HEK293 (cell line): ENCODE measurements at regions not wholly inside any gene's neighbourhood (a gene's known extent, or its start where the extent isn't known, plus 50 kb on each side); places are given as distances from the start of the nearest gene placed in this dataset.

Experiments used
- CTCF ChIA-PET: fragments of 350-600 bp; formaldehyde crosslinking; extraction: SDS; loops from one replicate; lab custom pipeline; 2021; ENCODE audit warnings: antibody characterized with exemption; lab: Yijun Ruan, JAX
- POLR2A ChIA-PET: fragments of 300-600 bp; formaldehyde crosslinking; extraction: SDS; loops from one replicate; lab custom pipeline; 2020; ENCODE audit warnings: antibody characterized with exemption, inconsistent platforms; lab: Yijun Ruan, JAX
- H3K27ac ChIP-seq: fragments of 200-500 bp; sonication (Bioruptor generic); 2 replicates; pipeline ENCODE4 v1.5.1; 2014; ENCODE audit warnings: low read depth, low read length, control low read depth, inconsistent platforms; ENCODE audit errors: extremely low read depth
- H3K36me3 ChIP-seq, 2 experiments: fragments of 200-500 bp in 1 of 2; sonication (Bioruptor generic) in 1 of 2; 1 replicate in 1 of 2; 2 replicates in 1 of 2; pipeline ENCODE4 v1.5.1; 2014 to 2017; ENCODE audit warnings: inconsistent platforms in 2 of 2, low read length in 2 of 2; ENCODE audit not compliant: control insufficient read depth in 2 of 2, insufficient read depth in 1 of 2
- H3K4me1 ChIP-seq: fragments of 200-500 bp; sonication (Bioruptor generic); 2 replicates; pipeline ENCODE4 v1.5.1; 2014; ENCODE audit warnings: mild to moderate bottlenecking, low read length, inconsistent platforms; ENCODE audit not compliant: control insufficient read depth, insufficient read depth
- H3K4me3 ChIP-seq: 2 replicates; pipeline ENCODE4 v1.5.1; 2011; ENCODE audit warnings: low read depth, mild to moderate bottlenecking, control low read depth, low read length, moderate library complexity
- H3K9me3 ChIP-seq: fragments of 200-500 bp; sonication (Bioruptor generic); 2 replicates; pipeline ENCODE4 v1.5.1; 2014; ENCODE audit warnings: low read depth, low read length, inconsistent platforms; ENCODE audit not compliant: control insufficient read depth, insufficient read depth
- YY2 ChIP-seq: fragments of 450-650 bp; formaldehyde crosslinking; IDR thresholded peaks from 2 replicates; pipeline ENCODE4 v1.5.1; 2016; ENCODE audit warnings: missing biosample characterization, missing genetic modification characterization
- ZBTB7A ChIP-seq: fragments of 450-650 bp; formaldehyde crosslinking; IDR thresholded peaks from 2 replicates; pipeline ENCODE4 v1.5.1; 2016; ENCODE audit warnings: low read depth, missing biosample characterization, missing genetic modification characterization
- ZNF248 ChIP-seq: fragments of 450-650 bp; formaldehyde crosslinking; IDR thresholded peaks from 2 replicates; pipeline ENCODE4 v1.5.1; 2017; ENCODE audit warnings: missing biosample characterization, missing genetic modification characterization
- ZNF335 ChIP-seq: fragments of 450-650 bp; formaldehyde crosslinking; conservative IDR thresholded peaks from 2 replicates; pipeline ENCODE4 v1.5.1; 2016; ENCODE audit warnings: missing biosample characterization, missing genetic modification characterization
- ZNF354C ChIP-seq: fragments of 450-650 bp; formaldehyde crosslinking; IDR thresholded peaks from 2 replicates; pipeline ENCODE4 v1.5.1; 2016; ENCODE audit warnings: missing biosample characterization, missing genetic modification characterization, low read depth, borderline replicate concordance
- ZNF366 ChIP-seq: fragments of 450-650 bp; formaldehyde crosslinking; conservative IDR thresholded peaks from 2 replicates; pipeline ENCODE4 v1.5.1; 2016; ENCODE audit warnings: missing biosample characterization, missing genetic modification characterization
- ZNF433 ChIP-seq: fragments of 450-650 bp; formaldehyde crosslinking; IDR thresholded peaks from 2 replicates; pipeline ENCODE4 v1.5.1; 2016; ENCODE audit warnings: missing biosample characterization, missing genetic modification characterization, low read depth
- ZNF473 ChIP-seq: fragments of 450-650 bp; formaldehyde crosslinking; IDR thresholded peaks from 2 replicates; pipeline ENCODE4 v1.5.1; 2017; ENCODE audit warnings: missing biosample characterization, missing genetic modification characterization
- ZNF629 ChIP-seq: fragments of 450-650 bp; formaldehyde crosslinking; IDR thresholded peaks from 2 replicates; pipeline ENCODE4 v1.5.1; 2017; ENCODE audit warnings: missing biosample characterization, missing genetic modification characterization
- TF ChIP-seq, protein P1 (sequence below): fragments of 450-650 bp; formaldehyde crosslinking; IDR thresholded peaks from 2 replicates; pipeline ENCODE4 v1.5.1; 2017; ENCODE audit warnings: missing biosample characterization, missing genetic modification characterization
- TF ChIP-seq, protein P2 (sequence below): fragments of 450-650 bp; formaldehyde crosslinking; IDR thresholded peaks from 2 replicates; pipeline ENCODE4 v1.5.1; 2016; ENCODE audit warnings: missing biosample characterization, missing genetic modification characterization
- TF ChIP-seq, protein P3 (sequence below): fragments of 450-650 bp; formaldehyde crosslinking; IDR thresholded peaks from 2 replicates; pipeline ENCODE4 v1.5.1; 2016; ENCODE audit warnings: missing biosample characterization, missing genetic modification characterization
- TF ChIP-seq, protein P4 (sequence below): fragments of 450-650 bp; formaldehyde crosslinking; conservative IDR thresholded peaks from 2 replicates; pipeline ENCODE4 v1.5.1; 2016; ENCODE audit warnings: low read depth, missing biosample characterization, missing genetic modification characterization

DNA sequence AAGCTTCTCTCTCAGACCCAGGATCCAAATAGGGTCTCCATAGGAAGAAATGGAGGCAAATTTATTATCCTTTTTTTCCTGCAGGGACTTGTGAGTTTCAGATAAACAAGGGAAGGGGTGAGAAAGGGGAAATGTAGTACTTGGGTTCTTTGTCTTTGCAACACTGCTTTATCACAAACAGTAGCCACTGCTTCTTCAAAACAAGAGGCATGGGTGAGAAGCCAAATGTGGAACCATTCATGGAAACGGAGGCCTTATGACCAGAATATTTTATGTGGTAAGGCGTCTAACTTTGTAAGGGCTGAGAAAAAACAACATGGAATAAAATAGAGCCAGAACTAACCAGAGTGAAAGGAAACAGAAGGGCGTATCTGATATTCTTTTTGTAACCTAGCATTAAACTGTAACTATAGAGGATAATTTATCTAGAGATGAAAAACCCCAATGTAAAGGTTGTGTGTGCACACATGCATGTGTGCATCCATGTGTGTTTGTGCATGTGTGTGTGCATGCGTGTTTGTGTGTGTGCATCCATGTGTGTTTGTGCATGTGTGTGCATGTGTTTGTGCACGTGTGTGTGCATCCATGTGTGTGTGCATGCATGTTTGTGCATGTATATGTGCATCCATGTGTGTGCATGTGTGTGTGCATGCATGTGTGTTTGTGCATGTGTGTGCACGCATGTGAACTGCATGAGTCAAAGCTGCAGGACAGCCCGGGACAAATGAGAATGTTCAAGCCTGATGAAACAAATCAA lies 143.3 kb upstream of the SMLR1 start:
- Histone ChIP-seq H3K4me1 (no peaks in the 10 kb centered on the region), H3K27ac (no peak overlapping the region), H3K36me3 (no peaks in the 10 kb centered on the region), H3K4me3 (no peak overlapping the region), H3K9me3 (no peaks in the 10 kb centered on the region)
- TF ChIP-seq, protein P1, sequence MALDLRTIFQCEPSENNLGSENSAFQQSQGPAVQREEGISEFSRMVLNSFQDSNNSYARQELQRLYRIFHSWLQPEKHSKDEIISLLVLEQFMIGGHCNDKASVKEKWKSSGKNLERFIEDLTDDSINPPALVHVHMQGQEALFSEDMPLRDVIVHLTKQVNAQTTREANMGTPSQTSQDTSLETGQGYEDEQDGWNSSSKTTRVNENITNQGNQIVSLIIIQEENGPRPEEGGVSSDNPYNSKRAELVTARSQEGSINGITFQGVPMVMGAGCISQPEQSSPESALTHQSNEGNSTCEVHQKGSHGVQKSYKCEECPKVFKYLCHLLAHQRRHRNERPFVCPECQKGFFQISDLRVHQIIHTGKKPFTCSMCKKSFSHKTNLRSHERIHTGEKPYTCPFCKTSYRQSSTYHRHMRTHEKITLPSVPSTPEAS (tag by site-specific recombination): peak; percentile 73
- TF ChIP-seq, protein P2, sequence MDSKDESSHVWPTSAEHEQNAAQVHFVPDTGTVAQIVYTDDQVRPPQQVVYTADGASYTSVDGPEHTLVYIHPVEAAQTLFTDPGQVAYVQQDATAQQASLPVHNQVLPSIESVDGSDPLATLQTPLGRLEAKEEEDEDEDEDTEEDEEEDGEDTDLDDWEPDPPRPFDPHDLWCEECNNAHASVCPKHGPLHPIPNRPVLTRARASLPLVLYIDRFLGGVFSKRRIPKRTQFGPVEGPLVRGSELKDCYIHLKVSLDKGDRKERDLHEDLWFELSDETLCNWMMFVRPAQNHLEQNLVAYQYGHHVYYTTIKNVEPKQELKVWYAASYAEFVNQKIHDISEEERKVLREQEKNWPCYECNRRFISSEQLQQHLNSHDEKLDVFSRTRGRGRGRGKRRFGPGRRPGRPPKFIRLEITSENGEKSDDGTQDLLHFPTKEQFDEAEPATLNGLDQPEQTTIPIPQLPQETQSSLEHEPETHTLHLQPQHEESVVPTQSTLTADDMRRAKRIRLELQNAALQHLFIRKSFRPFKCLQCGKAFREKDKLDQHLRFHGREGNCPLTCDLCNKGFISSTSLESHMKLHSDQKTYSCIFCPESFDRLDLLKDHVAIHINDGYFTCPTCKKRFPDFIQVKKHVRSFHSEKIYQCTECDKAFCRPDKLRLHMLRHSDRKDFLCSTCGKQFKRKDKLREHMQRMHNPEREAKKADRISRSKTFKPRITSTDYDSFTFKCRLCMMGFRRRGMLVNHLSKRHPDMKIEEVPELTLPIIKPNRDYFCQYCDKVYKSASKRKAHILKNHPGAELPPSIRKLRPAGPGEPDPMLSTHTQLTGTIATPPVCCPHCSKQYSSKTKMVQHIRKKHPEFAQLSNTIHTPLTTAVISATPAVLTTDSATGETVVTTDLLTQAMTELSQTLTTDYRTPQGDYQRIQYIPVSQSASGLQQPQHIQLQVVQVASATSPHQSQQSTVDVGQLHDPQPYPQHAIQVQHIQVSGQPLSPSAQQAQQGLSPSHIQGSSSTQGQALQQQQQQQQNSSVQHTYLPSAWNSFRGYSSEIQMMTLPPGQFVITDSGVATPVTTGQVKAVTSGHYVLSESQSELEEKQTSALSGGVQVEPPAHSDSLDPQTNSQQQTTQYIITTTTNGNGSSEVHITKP: no peak
- no peak for TF ChIP-seq ZNF366 (tag by site-specific recombination)
- TF ChIP-seq ZNF354C: no peak
- POLR2A ChIA-PET: no interaction called here
- CTCF ChIA-PET: no interaction called here

DNA sequence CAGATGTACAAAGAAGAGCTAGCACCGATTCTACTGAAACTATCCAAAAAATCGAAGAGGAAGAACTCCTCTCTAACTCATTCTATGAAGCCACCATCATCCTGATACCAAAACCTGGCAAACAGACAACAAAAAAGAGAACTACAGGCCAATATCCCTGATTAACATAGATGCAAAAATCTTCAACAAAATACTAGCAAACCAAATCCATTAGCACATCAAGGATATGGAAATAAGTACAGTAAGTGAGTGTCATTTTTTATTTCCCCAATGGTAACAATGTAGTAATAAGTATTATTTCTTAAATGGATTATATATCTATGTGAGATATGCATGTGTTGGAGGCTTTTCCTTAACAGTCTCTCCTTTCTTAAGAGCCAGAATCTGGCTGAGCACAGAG lies 134.5 kb upstream of the SMLR1 start:
- POLR2A ChIA-PET: no interaction called here
- Histone ChIP-seq H3K27ac (no peak overlapping the region), H3K4me3 (no peak overlapping the region), H3K9me3 (no peaks in the 10 kb centered on the region; the same call in 1 of the 2 replicates), H3K36me3 (no peaks in the 10 kb centered on the region), H3K4me1 (no peaks in the 10 kb centered on the region)
- CTCF ChIA-PET: no interaction called here
- TF ChIP-seq YY2 (tag by site-specific recombination): no peak
- TF ChIP-seq ZNF629: no peak
- TF ChIP-seq, protein P3, sequence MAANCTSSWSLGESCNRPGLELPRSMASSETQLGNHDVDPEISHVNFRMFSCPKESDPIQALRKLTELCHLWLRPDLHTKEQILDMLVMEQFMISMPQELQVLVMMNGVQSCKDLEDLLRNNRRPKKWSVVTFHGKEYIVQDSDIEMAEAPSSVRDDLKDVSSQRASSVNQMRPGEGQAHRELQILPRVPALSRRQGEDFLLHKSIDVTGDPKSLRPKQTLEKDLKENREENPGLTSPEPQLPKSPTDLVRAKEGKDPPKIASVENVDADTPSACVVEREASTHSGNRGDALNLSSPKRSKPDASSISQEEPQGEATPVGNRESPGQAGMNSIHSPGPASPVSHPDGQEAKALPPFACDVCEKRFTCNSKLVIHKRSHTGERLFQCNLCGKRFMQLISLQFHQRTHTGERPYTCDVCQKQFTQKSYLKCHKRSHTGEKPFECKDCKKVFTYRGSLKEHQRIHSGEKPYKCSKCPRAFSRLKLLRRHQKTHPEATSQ (tag by site-specific recombination): no peak
- no peak for TF ChIP-seq ZNF433 (tag by site-specific recombination)
- TF ChIP-seq, protein P4, sequence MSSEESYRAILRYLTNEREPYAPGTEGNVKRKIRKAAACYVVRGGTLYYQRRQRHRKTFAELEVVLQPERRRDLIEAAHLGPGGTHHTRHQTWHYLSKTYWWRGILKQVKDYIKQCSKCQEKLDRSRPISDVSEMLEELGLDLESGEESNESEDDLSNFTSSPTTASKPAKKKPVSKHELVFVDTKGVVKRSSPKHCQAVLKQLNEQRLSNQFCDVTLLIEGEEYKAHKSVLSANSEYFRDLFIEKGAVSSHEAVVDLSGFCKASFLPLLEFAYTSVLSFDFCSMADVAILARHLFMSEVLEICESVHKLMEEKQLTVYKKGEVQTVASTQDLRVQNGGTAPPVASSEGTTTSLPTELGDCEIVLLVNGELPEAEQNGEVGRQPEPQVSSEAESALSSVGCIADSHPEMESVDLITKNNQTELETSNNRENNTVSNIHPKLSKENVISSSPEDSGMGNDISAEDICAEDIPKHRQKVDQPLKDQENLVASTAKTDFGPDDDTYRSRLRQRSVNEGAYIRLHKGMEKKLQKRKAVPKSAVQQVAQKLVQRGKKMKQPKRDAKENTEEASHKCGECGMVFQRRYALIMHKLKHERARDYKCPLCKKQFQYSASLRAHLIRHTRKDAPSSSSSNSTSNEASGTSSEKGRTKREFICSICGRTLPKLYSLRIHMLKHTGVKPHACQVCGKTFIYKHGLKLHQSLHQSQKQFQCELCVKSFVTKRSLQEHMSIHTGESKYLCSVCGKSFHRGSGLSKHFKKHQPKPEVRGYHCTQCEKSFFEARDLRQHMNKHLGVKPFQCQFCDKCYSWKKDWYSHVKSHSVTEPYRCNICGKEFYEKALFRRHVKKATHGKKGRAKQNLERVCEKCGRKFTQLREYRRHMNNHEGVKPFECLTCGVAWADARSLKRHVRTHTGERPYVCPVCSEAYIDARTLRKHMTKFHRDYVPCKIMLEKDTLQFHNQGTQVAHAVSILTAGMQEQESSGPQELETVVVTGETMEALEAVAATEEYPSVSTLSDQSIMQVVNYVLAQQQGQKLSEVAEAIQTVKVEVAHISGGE: no peak
- no peak for TF ChIP-seq ZNF335
- TF ChIP-seq ZBTB7A (tag by site-specific recombination): no peak
- TF ChIP-seq ZNF248: no peak
- TF ChIP-seq ZNF473 (tag by site-specific recombination): no peak
